C4-2B (cell line): ENCODE measurements at regions not wholly inside any gene's neighbourhood (a gene's known extent, or its start where the extent isn't known, plus 50 kb on each side); places are given as distances from the start of the nearest gene placed in this dataset.
"Not testable (repeated sequence)": the region's sequence is repeated elsewhere in the genome, so short reads cannot be mapped to it uniquely, and the experiment has no call there.

ENCODE experiments used
- H3K27ac ChIP-seq: fragments of 450-650 bp; 2 replicates; pipeline ENCODE4 v1.5.1; 2017
- CTCF ChIP-seq: fragments of 450-650 bp; conservative IDR thresholded peaks from 2 replicates; pipeline ENCODE4 v1.5.1; 2017; ENCODE audit warnings: mild to moderate bottlenecking
- ZFX ChIP-seq: fragments of 450-650 bp; IDR thresholded peaks from 2 replicates; pipeline ENCODE4 v1.6.1; 2017

DNA sequence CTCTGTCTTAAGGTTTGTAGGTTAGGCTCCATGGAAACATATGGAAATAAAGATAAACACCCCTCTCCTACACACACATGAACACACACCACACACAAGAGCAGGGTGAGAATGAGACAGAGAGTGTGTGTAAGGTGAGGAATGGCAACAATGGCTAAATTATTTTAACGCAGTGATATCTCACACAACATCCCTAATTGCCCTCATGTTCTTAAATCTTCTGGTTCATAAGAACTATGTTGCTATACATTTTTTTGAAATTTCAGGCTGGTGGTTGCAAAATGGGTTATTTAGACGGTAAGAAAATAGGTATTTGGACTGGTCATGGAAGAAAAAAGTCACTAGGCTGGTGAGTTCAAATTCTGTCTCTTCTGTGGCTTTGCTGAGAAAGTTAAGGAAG, 316.7 kb upstream of the ESRRG start:
- no peak for TF ChIP-seq ZFX
- no peak for TF ChIP-seq CTCF

GRCh38 chr1:217039139-217039538, 315.9 kb upstream of the ESRRG start:
- H3K27ac ChIP-seq, result not testable (repeated sequence)

More for the DNA sequence above, 316.7 kb upstream of the ESRRG start:
- H3K27ac ChIP-seq, result no peak overlapping the region

GRCh38 chr1:217036757-217037156, 313.5 kb upstream of the ESRRG start:
- H3K27ac ChIP-seq, result no peak overlapping the region
- no peak for TF ChIP-seq CTCF
- TF ChIP-seq ZFX, result no peak

- no peak overlapping the region for H3K27ac ChIP-seq
- TF ChIP-seq CTCF (no peak), ZFX (no peak)
Observed at GRCh38 chr1:217032715-217033367, 309.6 kb upstream of the ESRRG start.

GRCh38 chr1:217029281-217030157, 306.3 kb upstream of the ESRRG start:
- no peak for TF ChIP-seq ZFX
- no peak; the same call in 1 of the 2 replicates for TF ChIP-seq CTCF
- no peak overlapping the region for H3K27ac ChIP-seq

- no peak overlapping the region for H3K27ac ChIP-seq
- TF ChIP-seq ZFX, result no peak
- TF ChIP-seq CTCF, result no peak
Observed at GRCh38 chr1:217027403-217028080, 304.3 kb upstream of the ESRRG start.

DNA sequence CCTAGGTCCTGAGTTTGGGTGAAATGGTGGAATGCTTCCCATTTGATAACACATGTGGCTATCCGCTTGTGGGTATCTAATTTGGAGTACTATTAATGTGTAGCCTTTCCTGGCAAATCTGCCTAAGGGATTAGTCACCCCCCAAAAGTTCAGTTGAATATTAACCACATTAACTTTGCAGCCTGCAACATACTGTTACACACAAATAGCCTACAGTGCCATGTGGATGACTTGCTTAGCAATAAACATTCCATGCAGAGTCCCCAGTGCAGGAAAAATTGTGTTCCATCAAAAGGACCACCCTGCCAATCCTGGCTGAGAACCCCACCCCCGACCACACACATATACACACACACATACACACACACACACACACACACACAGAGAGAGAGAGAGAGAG, 303.3 kb upstream of the ESRRG start:
- TF ChIP-seq CTCF (no peak), ZFX (no peak)
- no peak overlapping the region for H3K27ac ChIP-seq
